HepG2 (cell line): ENCODE measurements at regions not wholly inside any gene's neighbourhood (a gene's known extent, or its start where the extent isn't known, plus 50 kb on each side); places are given as distances from the start of the nearest gene placed in this dataset.

Source experiments
- ATAC-seq: fragments of 200-7000 bp; cut with Tn5 transposase; 3 replicates; pipeline ENCODE4 v1.9.1; 2020; ENCODE audit warnings: mild to moderate bottlenecking, moderate library complexity
- BruUV-seq: library from RNA; stranded (reverse); fragments of 400-500 nt; replicated peaks from 2 replicates; lab custom pipeline; 2021; lab: Mats Ljungman, UMichigan
- CTCF ChIA-PET: fragments of 300-600 bp; formaldehyde crosslinking; extraction: SDS; loops from one replicate; lab custom pipeline; 2021; ENCODE audit warnings: low total read pairs, inconsistent platforms, low intra/inter-chr PET ratio; lab: Yijun Ruan, JAX
- POLR2A ChIA-PET: fragments of 350-600 bp; sonication (Branson Sonifier 250); formaldehyde crosslinking; loops from one replicate; lab custom pipeline; 2020; ENCODE audit warnings: antibody characterized with exemption, inconsistent platforms; lab: Yijun Ruan, JAX
- DNase-seq: peaks from one replicate; pipeline ENCODE4 v3.0.0-alpha.2; 2015; ENCODE audit warnings: low spot score
- FAIRE-seq: peaks from 3 replicates; lab custom pipeline; 2011; peaks lifted over from hg19 to GRCh38; lab: Jason Lieb, UNC
- H2AFZ ChIP-seq: one replicate; pipeline ENCODE4 v1.6.1; 2011; ENCODE audit warnings: low read length, inconsistent platforms
- H3K27ac ChIP-seq: fragments of 300-600 bp; 3 replicates; pipeline ENCODE4 v1.8.0; 2011; ENCODE audit warnings: mixed run types, mild to moderate bottlenecking, mixed read lengths, low read length, inconsistent platforms; ENCODE audit not compliant: insufficient read depth; ENCODE audit errors: extremely low read length
- H3K27me3 ChIP-seq, 2 experiments: fragments of 200-600 bp in 1 of 2; 2 replicates in 1 of 2; 3 replicates in 1 of 2; pipeline versions ENCODE4 v1.6.0 to v1.8.0; 2011; ENCODE audit warnings: low read length in 2 of 2, mild to moderate bottlenecking in 2 of 2, moderate library complexity in 2 of 2, inconsistent platforms in 1 of 2; ENCODE audit not compliant: insufficient read depth in 2 of 2, control insufficient read depth in 1 of 2
- H3K36me3 ChIP-seq, 2 experiments: fragments of 200-600 bp in 1 of 2; replicated peaks in 1 of 2; 2 replicates in 1 of 2; 3 replicates in 1 of 2; pipeline versions ENCODE4 v1.5.1 to v1.8.0; 2011; ENCODE audit warnings: low read length in 2 of 2, inconsistent platforms in 1 of 2; ENCODE audit not compliant: insufficient read depth in 2 of 2, control insufficient read depth in 1 of 2
- H3K4me1 ChIP-seq: 2 replicates; pipeline ENCODE4 v1.5.1; 2012; ENCODE audit warnings: low read length, inconsistent platforms; ENCODE audit not compliant: insufficient read depth
- H3K4me2 ChIP-seq: 2 replicates; pipeline ENCODE4 v1.6.0; 2011; ENCODE audit warnings: low read depth, low read length, inconsistent platforms
- H3K4me3 ChIP-seq, 3 experiments: fragments of 200-600 bp in 1 of 3; sonication (generic), shearing (Covaris generic) in 1 of 3; replicated peaks in 1 of 3; 2 replicates each; pipeline ENCODE4 v1.5.1; 2011 to 2016; ENCODE audit warnings: low read length in 3 of 3, inconsistent platforms in 2 of 3, low read depth in 2 of 3, mild to moderate bottlenecking in 2 of 3, control low read depth in 1 of 3, mixed read lengths in 1 of 3; ENCODE audit not compliant: insufficient read depth in 1 of 3
- H3K79me2 ChIP-seq: one replicate; pipeline ENCODE4 v1.6.1; 2011; ENCODE audit warnings: low read length, inconsistent platforms; ENCODE audit not compliant: insufficient read depth
- H3K9ac ChIP-seq: 2 replicates; pipeline ENCODE4 v1.6.0; 2011; ENCODE audit warnings: mild to moderate bottlenecking, low read depth, low read length, inconsistent platforms; ENCODE audit not compliant: insufficient read depth
- H3K9me3 ChIP-seq: 2 replicates; pipeline ENCODE4 v1.5.1; 2012; ENCODE audit warnings: mild to moderate bottlenecking, low read length
- H4K20me1 ChIP-seq: 2 replicates; pipeline ENCODE4 v1.6.0; 2011; ENCODE audit warnings: inconsistent platforms, mild to moderate bottlenecking, low read length, moderate library complexity; ENCODE audit not compliant: insufficient read depth
- ATF5 ChIP-seq: sonication (generic); formaldehyde crosslinking; IDR thresholded peaks from 2 replicates; pipeline ENCODE4 v1.4.0; 2020; ENCODE audit warnings: mild to moderate bottlenecking, low read depth, missing genetic modification reagents
- DBP ChIP-seq: sonication (generic); formaldehyde crosslinking; IDR thresholded peaks from 2 replicates; pipeline ENCODE4 v1.4.0; 2020; ENCODE audit warnings: missing genetic modification reagents; ENCODE audit errors: not compliant biosample characterization
- FOXA3 ChIP-seq: IDR thresholded peaks from 2 replicates; pipeline ENCODE4 v1.6.1; 2016; ENCODE audit warnings: missing genetic modification reagents, missing compliant biosample characterization
- MEF2D ChIP-seq: sonication (generic); formaldehyde crosslinking; IDR thresholded peaks from 2 replicates; pipeline ENCODE4 v1.5.1; 2020; ENCODE audit warnings: mild to moderate bottlenecking, missing genetic modification reagents
- PTBP1 ChIP-seq: fragments of 200-400 bp; formaldehyde crosslinking; IDR thresholded peaks from 2 replicates; pipeline ENCODE4 v1.6.1; 2018; ENCODE audit warnings: low read length, low read depth; ENCODE audit not compliant: poor library complexity, severe bottlenecking
- RERE ChIP-seq: IDR thresholded peaks from 2 replicates; pipeline ENCODE4 v1.6.1; 2016; ENCODE audit warnings: low read depth, missing genetic modification reagents, missing compliant biosample characterization
- SRSF4 ChIP-seq: fragments of 200-400 bp; formaldehyde crosslinking; IDR thresholded peaks from one replicate; pipeline ENCODE4 v1.6.1; 2018; ENCODE audit warnings: mild to moderate bottlenecking, low read depth, low read length, moderate library complexity; ENCODE audit not compliant: poor library complexity, severe bottlenecking
- ZFAT ChIP-seq: sonication (generic); formaldehyde crosslinking; conservative IDR thresholded peaks from 2 replicates; pipeline ENCODE4 v1.8.1; 2023; ENCODE audit warnings: missing genetic modification reagents, inconsistent platforms
- ZFX ChIP-seq: sonication (generic); formaldehyde crosslinking; IDR thresholded peaks from 2 replicates; pipeline ENCODE4 v1.4.0; 2020; ENCODE audit warnings: mild to moderate bottlenecking, low read depth, missing genetic modification reagents, moderate library complexity
- ZNF33B ChIP-seq: sonication (generic); formaldehyde crosslinking; IDR thresholded peaks from 2 replicates; pipeline ENCODE4 v1.5.1; 2020; ENCODE audit warnings: mild to moderate bottlenecking, missing genetic modification reagents
- ZNF354B ChIP-seq: sonication (generic); formaldehyde crosslinking; IDR thresholded peaks from 2 replicates; pipeline ENCODE4 v1.8.0; 2022; ENCODE audit warnings: mild to moderate bottlenecking, missing genetic modification reagents
- ZNF724P ChIP-seq: sonication (generic); formaldehyde crosslinking; IDR thresholded peaks from 2 replicates; pipeline ENCODE4 v1.8.0; 2022; ENCODE audit warnings: missing genetic modification reagents, borderline replicate concordance
- WGBS: methylation state at CpG from one replicate; pipeline ENCODE4 v1.1.6; 2017; ENCODE audit warnings: low lambda C conversion rate; 5-methylcytosine and 5-hydroxymethylcytosine counted together
- in situ Hi-C: cut with HindIII; loops from 2 replicates; pipeline ENCODE4 v1.10.0; 2017; ENCODE audit warnings: low pct_unique_long_range_greater_than_20kb; ENCODE audit not compliant: extremely low pct_ligation_motif_present
- intact Hi-C: fragments of 100-400 bp; cut with micrococcal nuclease; formaldehyde crosslinking; loops from one replicate; pipeline ENCODE4 v1.10.0; 2022; ENCODE audit not compliant: unreplicated experiment

- Histone ChIP-seq H3K27ac (no peak overlapping the region), H3K79me2 (no peaks in the 10 kb centered on the region), H2AFZ (no peak overlapping the region), H3K4me3 (no peak overlapping the region), H3K36me3 (no peaks in the 10 kb centered on the region), H3K4me1 (no peaks in the 10 kb centered on the region), H4K20me1 (no peaks in the 10 kb centered on the region), H3K27me3 (no peaks in the 10 kb centered on the region), H3K9ac (no peak overlapping the region), H3K4me2 (no peak overlapping the region), H3K9me3 (no peaks in the 10 kb centered on the region)
- ChIA-PET POLR2A (no interaction called here), CTCF (no interaction called here)
- FAIRE-seq (no peak), ATAC-seq (no peak), DNase-seq (no peak)
- intact Hi-C loops (no loop called here), in situ Hi-C loops (no loop called here)
- TF ChIP-seq FOXA3 (CRISPR knock-in tag) (no peak), ZNF724P (CRISPR knock-in tag) (no peak), ATF5 (no peak), RERE (CRISPR knock-in tag) (no peak), ZNF354B (CRISPR knock-in tag) (no peak), PTBP1 (no peak), SRSF4 (no peak), ZFAT (CRISPR knock-in tag) (no peak), DBP (CRISPR knock-in tag) (no peak), MEF2D (CRISPR knock-in tag) (no peak), ZFX (no peak), ZNF33B (CRISPR knock-in tag) (no peak)
- no TSS peak for BruUV-seq
- WGBS = 43% methylated on average over 8 of the region's 8 CpGs
Observed at GRCh38 chr11:95505927-95506426, 275.0 kb upstream of the SESN3 start.
